PC-3 (cell line): ENCODE measurements at regions not wholly inside any gene's neighbourhood (a gene's known extent, or its start where the extent isn't known, plus 50 kb on each side); places are given as distances from the start of the nearest gene placed in this dataset.

Experiments
- EZH2 ChIP-seq: fragments of 300-600 bp; sonication (generic); IDR thresholded peaks from one replicate; pipeline ENCODE4 v1.6.1; 2017; ENCODE audit warnings: antibody characterized with exemption, mild to moderate bottlenecking, low read length; ENCODE audit not compliant: unreplicated experiment
- EZH2phosphoT487 ChIP-seq: fragments of 300-600 bp; sonication (generic); IDR thresholded peaks from 2 replicates; pipeline ENCODE4 v1.6.1; 2018; ENCODE audit warnings: mild to moderate bottlenecking, antibody characterized with exemption, low read length, borderline replicate concordance
- TF ChIP-seq, protein P1 (sequence below): fragments of 300-600 bp; sonication (generic); conservative IDR thresholded peaks from 2 replicates; pipeline ENCODE4 v1.5.1; 2017; ENCODE audit warnings: antibody characterized with exemption, low read depth, mild to moderate bottlenecking, low read length

DNA sequence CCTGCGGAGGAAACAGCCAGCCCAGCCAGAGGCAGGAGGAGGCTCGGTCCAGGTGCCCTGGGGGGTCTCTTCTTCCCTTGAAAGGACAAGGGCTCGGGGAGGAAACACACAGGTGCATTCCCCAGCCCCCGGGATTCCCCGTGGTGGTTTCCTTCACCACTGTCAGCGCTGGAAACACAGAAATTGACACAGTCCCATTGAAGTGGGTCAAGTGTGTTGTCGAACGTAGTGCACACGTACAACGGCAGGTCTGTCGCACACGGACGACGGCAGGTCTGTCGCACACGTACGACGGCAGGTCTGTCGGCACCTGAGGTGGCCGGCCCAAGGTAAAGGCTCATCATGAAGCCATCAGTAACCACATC lies 80.9 kb downstream of the DLL1 start:
- TF ChIP-seq, protein P1, sequence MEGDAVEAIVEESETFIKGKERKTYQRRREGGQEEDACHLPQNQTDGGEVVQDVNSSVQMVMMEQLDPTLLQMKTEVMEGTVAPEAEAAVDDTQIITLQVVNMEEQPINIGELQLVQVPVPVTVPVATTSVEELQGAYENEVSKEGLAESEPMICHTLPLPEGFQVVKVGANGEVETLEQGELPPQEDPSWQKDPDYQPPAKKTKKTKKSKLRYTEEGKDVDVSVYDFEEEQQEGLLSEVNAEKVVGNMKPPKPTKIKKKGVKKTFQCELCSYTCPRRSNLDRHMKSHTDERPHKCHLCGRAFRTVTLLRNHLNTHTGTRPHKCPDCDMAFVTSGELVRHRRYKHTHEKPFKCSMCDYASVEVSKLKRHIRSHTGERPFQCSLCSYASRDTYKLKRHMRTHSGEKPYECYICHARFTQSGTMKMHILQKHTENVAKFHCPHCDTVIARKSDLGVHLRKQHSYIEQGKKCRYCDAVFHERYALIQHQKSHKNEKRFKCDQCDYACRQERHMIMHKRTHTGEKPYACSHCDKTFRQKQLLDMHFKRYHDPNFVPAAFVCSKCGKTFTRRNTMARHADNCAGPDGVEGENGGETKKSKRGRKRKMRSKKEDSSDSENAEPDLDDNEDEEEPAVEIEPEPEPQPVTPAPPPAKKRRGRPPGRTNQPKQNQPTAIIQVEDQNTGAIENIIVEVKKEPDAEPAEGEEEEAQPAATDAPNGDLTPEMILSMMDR = no peak
- TF ChIP-seq EZH2 (no peak), EZH2phosphoT487 (no peak)
